GM18951 (cell line): ENCODE measurements at regions not wholly inside any gene's neighbourhood (a gene's known extent, or its start where the extent isn't known, plus 50 kb on each side); places are given as distances from the start of the nearest gene placed in this dataset.
"Not testable (repeated sequence)": the region's sequence is repeated elsewhere in the genome, so short reads cannot be mapped to it uniquely, and the experiment has no call there.

Source experiments
- POLR2A ChIP-seq: IDR thresholded peaks from 4 replicates; pipeline ENCODE4 v1.6.1; 2011; ENCODE audit warnings: mild to moderate bottlenecking; ENCODE audit not compliant: insufficient read length, insufficient read depth; ENCODE audit errors: extremely low read depth
- in situ Hi-C: fragments of 300-500 bp; cut with MboI; formaldehyde crosslinking; loops from one replicate; pipeline ENCODE4 v1.12.0; 2022; ENCODE audit warnings: low sequenced_read_pairs, mixed read lengths, inconsistent platforms; ENCODE audit not compliant: unreplicated experiment

DNA sequence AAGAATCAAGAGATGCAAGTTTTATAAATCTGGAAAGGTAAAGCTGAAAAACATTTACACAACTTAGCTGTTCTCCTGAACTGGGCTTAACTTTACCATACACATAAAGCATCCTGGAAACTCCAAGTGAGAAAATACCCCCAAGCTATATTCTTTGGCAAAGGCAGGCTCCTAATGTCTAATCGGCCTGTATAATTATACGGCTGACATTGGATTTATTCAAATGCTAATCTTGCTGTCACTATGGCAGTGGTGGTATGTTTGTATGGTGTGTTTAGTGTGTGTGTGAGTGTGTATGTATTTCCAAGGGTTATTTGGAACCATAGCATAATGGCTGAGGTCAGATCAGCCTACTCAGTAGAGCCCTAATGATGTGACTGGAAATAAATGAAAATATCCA is 1031.8 kb upstream of the ZEB2 start:
- in situ Hi-C loops: no loop called here
- no peak for TF ChIP-seq POLR2A

- in situ Hi-C loops: no loop called here
- TF ChIP-seq POLR2A: no peak
Measured at GRCh38 chr2:145548479-145548878, 1028.6 kb upstream of the ZEB2 start.

DNA sequence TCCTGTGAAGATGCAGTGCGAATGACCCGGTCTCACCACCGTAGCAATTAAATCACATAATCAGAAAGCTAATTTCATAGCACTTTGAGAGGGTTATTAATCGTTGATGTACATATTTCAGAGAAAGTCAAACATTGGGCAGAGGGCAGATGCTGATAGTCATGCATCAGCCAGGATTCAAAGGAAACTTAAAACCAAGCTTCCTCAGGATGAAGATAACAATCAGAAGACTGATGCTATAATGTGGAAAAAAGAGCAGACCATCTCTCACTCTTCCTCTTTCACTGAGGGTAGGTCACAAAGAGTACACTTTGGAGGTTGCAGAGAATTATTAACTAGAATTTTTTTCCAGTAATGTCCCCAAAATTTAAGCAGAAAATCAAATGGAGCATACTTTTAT is 1027.7 kb upstream of the ZEB2 start:
- TF ChIP-seq POLR2A: no peak
- in situ Hi-C loops: no loop called here

GRCh38 chr2:145546091-145546490 is 1026.2 kb upstream of the ZEB2 start:
- TF ChIP-seq POLR2A: no peak
- in situ Hi-C loops: no loop called here

DNA sequence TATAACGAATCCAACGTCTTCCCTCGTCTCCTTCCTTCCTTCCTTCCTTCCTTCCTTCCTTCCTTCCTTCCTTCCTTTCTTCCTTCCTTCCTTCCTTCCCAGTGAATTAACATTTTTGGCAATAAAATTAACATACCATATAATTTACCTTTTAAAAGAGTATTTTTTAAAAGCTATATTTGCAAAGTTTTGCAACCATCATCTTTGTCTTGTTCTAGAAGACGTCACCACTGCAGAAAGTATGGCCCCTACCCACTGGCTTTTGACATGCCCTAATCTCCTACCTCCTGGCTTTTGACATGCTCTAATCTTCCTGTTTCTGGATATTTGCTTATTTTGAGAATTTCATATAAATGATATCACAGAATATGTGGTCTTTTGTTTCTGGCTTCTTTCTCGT is 1023.9 kb upstream of the ZEB2 start:
- no peak for TF ChIP-seq POLR2A
- in situ Hi-C loops: no loop called here

DNA sequence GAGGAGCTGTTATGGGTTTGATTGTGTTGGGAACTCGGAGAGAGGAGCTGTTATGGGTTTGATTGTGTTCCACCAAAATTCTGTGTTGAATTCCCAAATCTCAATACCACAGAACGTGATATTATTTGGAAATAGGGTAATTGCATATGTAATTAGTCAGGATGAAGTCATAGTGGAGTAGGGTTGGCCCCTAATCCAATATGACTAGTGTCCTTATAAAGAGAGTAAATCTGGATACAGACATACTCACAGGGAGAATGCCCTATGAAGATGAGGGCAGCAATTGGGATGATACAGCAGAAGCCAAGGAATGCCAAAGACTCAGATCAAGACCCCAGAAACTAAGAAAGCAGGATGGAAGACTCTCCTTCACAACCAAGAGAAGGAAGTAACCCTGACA is 1023.2 kb upstream of the ZEB2 start:
- in situ Hi-C loops: no loop called here
- no peak for TF ChIP-seq POLR2A

GRCh38 chr2:145541028-145541427 is 1021.1 kb upstream of the ZEB2 start:
- in situ Hi-C loops: no loop called here
- TF ChIP-seq POLR2A: no peak

DNA sequence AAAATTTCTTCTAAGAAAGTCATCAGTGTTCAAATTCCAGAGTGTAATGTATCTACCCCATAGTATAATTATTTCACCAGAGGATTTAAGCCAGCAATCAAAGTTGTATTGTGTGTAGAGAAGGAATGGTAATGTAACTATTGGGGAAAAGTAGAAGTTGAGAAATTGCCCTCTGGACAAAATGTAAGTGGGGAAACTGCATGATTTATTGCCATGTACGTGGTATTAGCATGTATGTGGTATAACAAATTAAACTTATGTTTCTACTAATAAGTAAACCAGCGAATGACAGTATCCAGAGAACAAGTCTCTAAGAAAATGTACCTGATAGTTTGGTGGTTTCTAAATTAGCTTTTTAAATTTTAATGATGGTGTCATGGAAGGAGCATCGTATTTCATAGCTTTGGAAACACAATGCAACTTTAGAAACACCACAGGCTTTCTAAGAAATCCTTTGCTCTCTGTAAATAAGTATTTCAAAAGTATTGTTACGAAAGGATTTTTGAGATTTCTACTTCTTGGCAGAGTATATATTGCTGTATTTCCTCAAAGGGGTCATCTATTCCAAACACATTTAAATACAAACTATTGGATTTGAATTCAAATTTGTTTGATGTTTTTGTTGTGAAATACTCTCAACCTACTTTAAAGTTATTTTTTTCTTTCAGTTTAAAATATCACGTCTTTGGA is 1018.9 kb upstream of the ZEB2 start:
- no peak for TF ChIP-seq POLR2A
- in situ Hi-C loops: no loop called here

DNA sequence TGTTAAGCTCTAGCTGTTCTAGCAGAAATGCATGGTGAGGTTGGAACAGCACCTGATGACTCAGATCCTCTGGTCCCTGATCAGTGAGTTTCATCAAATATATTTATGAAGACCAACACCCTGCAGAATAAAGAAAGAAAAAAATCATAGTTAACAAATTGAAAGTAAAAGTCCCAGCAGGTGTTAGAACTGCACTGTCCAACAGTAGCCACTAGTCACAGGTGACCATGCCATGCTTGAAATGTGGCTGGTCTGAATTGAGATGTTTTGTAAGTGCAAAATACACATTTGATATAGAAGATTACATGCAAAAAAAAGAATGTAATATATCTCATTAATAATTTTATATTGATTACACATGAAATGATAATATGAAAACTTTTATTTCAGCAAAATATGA is 1010.7 kb upstream of the ZEB2 start:
- TF ChIP-seq POLR2A: no peak
- in situ Hi-C loops: no loop called here

DNA sequence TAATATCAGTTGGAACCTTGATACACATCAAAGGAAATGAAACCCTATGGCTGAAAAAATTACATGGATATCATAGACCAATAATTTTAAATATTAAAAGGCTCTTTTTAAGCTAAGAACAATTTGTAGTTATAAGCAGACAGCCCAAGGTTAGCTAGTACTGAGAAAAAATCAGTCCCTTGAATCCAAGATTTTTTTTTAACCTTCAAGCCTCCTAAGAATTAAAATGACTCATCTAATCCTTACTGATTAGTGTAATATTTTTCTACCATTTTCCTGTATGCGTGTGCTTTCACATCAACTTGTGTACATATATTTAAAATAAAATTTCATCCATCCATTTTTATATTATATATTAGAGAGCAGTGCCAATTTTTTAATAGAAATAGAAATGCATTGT is 1004.9 kb upstream of the ZEB2 start:
- no peak for TF ChIP-seq POLR2A
- in situ Hi-C loops: no loop called here

- in situ Hi-C loops: no loop called here
- no peak for TF ChIP-seq POLR2A
Measured at GRCh38 chr2:145524303-145524702, 1004.4 kb upstream of the ZEB2 start.

DNA sequence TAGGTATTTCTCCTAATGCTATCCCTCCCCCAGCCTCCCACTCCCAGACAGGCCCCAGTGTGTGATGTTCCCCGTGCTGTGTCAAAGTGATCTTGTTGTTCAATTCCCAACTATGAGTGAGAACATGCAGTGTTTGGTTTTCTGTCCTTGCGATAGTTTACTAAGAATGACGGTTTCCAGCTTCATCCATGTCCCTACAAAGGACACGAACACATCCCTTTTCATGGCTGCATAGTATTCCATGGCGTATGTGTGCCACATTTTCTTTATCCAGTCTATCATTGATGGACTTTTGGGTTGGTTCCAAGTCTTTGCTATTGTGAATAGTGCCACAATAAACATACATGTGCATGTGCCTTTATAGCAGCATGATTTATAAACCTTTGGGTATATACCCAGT is 999.3 kb upstream of the ZEB2 start:
- in situ Hi-C loops: not testable (repeated sequence)

- no peak for TF ChIP-seq POLR2A
- in situ Hi-C loops: no loop called here
Measured at GRCh38 chr2:145511946-145512345, 992.0 kb upstream of the ZEB2 start.

- in situ Hi-C loops: no loop called here
- TF ChIP-seq POLR2A: no peak
Measured at GRCh38 chr2:145503511-145503910, 983.6 kb upstream of the ZEB2 start.

DNA sequence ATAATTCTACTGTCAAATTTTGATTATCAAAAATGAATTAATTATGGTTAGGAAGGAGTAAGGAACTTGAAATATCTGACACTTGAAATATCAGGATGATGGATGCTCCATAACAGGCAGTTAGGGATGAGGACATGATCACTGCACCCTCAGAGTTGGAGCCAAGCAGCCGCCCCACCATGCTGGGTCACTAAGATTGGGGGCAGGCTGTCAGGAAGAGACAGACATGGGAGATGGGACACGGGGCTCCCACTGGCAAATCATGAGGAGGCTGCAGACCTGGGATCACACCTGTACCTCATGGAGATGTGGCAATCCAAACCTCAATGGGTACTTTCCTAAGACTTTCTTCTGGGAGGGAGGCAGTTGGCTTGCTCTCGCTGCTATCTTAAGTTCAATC is 982.0 kb upstream of the ZEB2 start:
- no peak for TF ChIP-seq POLR2A
- in situ Hi-C loops: no loop called here
